ENCODE measurements at regions not wholly inside any gene's neighbourhood (a gene's known extent, or its start where the extent isn't known, plus 50 kb on each side); places are given as distances from the start of the nearest gene placed in this dataset.

DNA sequence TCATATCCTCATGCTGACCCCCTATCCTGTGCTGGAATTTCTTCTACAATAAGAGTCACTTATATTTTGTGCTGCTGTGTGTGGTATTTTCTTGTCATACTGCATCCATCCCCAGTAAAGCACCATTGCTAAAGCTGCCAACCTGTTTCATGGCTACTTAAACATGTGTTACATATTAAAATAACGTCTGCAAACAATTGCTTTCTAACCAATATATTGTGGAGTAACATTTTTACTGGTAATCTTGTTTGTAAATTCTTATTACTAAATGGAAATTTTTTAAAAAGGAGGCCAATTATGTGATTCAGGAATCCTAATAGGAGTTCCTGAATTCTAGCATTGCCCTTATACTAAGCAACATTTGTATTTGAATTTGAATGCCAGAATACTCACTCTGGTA lies 160.3 kb upstream of the VEGFC start:
- TF ChIP-seq, protein P1, sequence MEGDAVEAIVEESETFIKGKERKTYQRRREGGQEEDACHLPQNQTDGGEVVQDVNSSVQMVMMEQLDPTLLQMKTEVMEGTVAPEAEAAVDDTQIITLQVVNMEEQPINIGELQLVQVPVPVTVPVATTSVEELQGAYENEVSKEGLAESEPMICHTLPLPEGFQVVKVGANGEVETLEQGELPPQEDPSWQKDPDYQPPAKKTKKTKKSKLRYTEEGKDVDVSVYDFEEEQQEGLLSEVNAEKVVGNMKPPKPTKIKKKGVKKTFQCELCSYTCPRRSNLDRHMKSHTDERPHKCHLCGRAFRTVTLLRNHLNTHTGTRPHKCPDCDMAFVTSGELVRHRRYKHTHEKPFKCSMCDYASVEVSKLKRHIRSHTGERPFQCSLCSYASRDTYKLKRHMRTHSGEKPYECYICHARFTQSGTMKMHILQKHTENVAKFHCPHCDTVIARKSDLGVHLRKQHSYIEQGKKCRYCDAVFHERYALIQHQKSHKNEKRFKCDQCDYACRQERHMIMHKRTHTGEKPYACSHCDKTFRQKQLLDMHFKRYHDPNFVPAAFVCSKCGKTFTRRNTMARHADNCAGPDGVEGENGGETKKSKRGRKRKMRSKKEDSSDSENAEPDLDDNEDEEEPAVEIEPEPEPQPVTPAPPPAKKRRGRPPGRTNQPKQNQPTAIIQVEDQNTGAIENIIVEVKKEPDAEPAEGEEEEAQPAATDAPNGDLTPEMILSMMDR (IDR thresholded peaks at IDR 0.05): no peak
- no peak for TF ChIP-seq POLR2A (IDR thresholded peaks at IDR 0.05)

All from uterus (tissue), 2 donors.